ENCODE measurements at regions not wholly inside any gene's neighbourhood (a gene's known extent, or its start where the extent isn't known, plus 50 kb on each side); places are given as distances from the start of the nearest gene placed in this dataset.

DNA sequence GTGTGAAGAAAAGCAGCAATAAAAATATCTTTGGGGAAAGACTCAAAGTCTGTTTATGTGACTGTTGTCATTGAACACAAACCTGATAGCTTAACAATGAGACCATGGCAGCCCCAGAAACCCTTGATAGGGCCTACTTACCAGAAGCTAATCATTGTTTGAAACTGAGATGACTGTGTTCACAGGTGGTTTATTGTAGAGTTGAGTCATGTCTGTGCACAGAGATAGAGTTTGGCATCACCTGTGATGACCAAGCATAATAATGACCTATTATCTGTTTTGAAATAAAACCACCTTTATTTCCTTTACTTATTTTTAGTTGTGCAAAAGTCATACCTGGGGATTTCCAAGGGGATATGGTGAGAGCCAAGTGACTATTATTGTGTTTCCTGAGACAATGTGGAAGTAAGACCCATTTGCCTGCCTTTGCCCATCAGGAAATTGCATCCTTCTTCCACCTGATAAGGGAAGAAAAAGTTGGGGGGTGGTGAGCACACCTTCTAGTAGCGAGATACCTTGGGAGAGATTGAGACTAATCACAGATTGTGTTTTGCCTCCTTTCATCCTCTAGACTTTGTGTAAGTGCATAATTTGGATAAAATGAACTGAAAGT, 456.9 kb upstream of the JAG1 start:
- DNase-seq (ENCODE audit: extremely low spot score) = no peak
- intact Hi-C loops (cut with DNase I) = no loop called here
- Histone ChIP-seq H3K4me1 (no peaks in the 10 kb centered on the region), H3K36me3 (no peaks in the 10 kb centered on the region), H3K4me3 (no peak overlapping the region), H3K27me3 (no peaks in the 10 kb centered on the region), H3K27ac (replicated peaks in 1 of 4) (no peak overlapping the region), H3K9me3 (no peaks in the 10 kb centered on the region)
- 69% methylated on average over 1 of the region's 1 CpG for WGBS
- TF ChIP-seq POLR2A (IDR thresholded peaks at IDR 0.05; ENCODE audit: low read depth) (no peak), EP300 (IDR thresholded peaks at IDR 0.05) (no peak), POLR2AphosphoS5 (IDR thresholded peaks at IDR 0.05) (no peak)
- TF ChIP-seq, protein P1, sequence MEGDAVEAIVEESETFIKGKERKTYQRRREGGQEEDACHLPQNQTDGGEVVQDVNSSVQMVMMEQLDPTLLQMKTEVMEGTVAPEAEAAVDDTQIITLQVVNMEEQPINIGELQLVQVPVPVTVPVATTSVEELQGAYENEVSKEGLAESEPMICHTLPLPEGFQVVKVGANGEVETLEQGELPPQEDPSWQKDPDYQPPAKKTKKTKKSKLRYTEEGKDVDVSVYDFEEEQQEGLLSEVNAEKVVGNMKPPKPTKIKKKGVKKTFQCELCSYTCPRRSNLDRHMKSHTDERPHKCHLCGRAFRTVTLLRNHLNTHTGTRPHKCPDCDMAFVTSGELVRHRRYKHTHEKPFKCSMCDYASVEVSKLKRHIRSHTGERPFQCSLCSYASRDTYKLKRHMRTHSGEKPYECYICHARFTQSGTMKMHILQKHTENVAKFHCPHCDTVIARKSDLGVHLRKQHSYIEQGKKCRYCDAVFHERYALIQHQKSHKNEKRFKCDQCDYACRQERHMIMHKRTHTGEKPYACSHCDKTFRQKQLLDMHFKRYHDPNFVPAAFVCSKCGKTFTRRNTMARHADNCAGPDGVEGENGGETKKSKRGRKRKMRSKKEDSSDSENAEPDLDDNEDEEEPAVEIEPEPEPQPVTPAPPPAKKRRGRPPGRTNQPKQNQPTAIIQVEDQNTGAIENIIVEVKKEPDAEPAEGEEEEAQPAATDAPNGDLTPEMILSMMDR (IDR thresholded peaks at IDR 0.05) = no peak

DNA sequence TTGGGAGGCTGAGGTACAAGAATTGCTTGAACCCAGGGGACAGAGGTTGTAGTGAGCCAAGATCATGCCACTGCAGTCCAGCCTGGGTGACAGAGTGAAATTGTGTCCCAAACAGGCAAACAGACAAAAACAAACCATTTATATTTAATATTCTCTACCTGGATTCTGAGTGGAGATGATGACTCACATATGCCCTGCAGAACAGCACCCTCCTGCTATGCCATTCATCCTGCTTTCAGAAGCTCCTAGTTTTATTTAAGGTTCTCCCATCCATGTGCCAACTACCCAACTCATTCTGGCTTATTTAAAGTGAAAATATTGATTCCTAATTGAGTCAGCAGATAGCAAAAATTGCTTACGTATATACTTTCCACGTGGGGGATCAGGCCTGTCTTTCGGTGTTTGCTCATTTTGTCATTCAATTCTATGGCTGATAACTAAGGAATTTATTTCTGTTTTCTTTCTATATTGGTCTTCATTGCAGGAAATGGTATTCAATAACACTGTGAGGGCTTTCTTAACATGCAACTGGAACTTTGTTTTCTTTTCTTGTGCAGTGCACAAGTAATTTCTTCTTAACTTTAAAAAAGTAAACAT, 459.1 kb upstream of the JAG1 start:
- H3K4me3 ChIP-seq = no peak overlapping the region
- no peaks in the 10 kb centered on the region for H3K27me3 ChIP-seq
- H3K36me3 ChIP-seq = no peaks in the 10 kb centered on the region
- H3K27ac ChIP-seq (replicated peaks in 1 of 4) = no peak overlapping the region
- no peak for TF ChIP-seq POLR2AphosphoS5 (IDR thresholded peaks at IDR 0.05)
- TF ChIP-seq POLR2A (IDR thresholded peaks at IDR 0.05; ENCODE audit: low read depth) = no peak
- TF ChIP-seq EP300 (IDR thresholded peaks at IDR 0.05) = no peak
- TF ChIP-seq, protein P1 (IDR thresholded peaks at IDR 0.05) = no peak
- H3K9me3 ChIP-seq = no peaks in the 10 kb centered on the region
- no peak for DNase-seq (ENCODE audit: extremely low spot score)
- no peaks in the 10 kb centered on the region for H3K4me1 ChIP-seq
- 75% methylated on average over 3 of the region's 3 CpGs for WGBS
- intact Hi-C loops (cut with DNase I) = no loop called here

GRCh38 chr20:11136691-11137090, 462.9 kb upstream of the JAG1 start:
- TF ChIP-seq POLR2AphosphoS5 (IDR thresholded peaks at IDR 0.05) = no peak
- TF ChIP-seq, protein P1 (IDR thresholded peaks at IDR 0.05) = no peak
- TF ChIP-seq POLR2A (IDR thresholded peaks at IDR 0.05; ENCODE audit: low read depth) = no peak
- no peak for TF ChIP-seq EP300 (IDR thresholded peaks at IDR 0.05)
- Histone ChIP-seq H3K36me3 (no peaks in the 10 kb centered on the region), H3K9me3 (no peaks in the 10 kb centered on the region), H3K27ac (replicated peaks in 1 of 4) (no peak overlapping the region), H3K4me3 (no peak overlapping the region), H3K27me3 (no peaks in the 10 kb centered on the region), H3K4me1 (no peaks in the 10 kb centered on the region)
- intact Hi-C loops (cut with DNase I) = no loop called here
- DNase-seq (ENCODE audit: extremely low spot score) = no peak

- Histone ChIP-seq H3K4me3 (no peak overlapping the region), H3K27ac (replicated peaks in 1 of 4) (no peak overlapping the region), H3K4me1 (no peaks in the 10 kb centered on the region), H3K9me3 (no peaks in the 10 kb centered on the region), H3K27me3 (no peaks in the 10 kb centered on the region), H3K36me3 (no peaks in the 10 kb centered on the region)
- intact Hi-C loops (cut with DNase I) = no loop called here
- 75% methylated on average over 3 of the region's 3 CpGs for WGBS
- TF ChIP-seq POLR2AphosphoS5 (IDR thresholded peaks at IDR 0.05) (no peak), EP300 (IDR thresholded peaks at IDR 0.05) (no peak), POLR2A (IDR thresholded peaks at IDR 0.05; ENCODE audit: low read depth) (no peak)
- TF ChIP-seq, protein P1 (IDR thresholded peaks at IDR 0.05) = no peak
- DNase-seq (ENCODE audit: extremely low spot score) = no peak
Measured at GRCh38 chr20:11137688-11138087, 463.9 kb upstream of the JAG1 start.

DNA sequence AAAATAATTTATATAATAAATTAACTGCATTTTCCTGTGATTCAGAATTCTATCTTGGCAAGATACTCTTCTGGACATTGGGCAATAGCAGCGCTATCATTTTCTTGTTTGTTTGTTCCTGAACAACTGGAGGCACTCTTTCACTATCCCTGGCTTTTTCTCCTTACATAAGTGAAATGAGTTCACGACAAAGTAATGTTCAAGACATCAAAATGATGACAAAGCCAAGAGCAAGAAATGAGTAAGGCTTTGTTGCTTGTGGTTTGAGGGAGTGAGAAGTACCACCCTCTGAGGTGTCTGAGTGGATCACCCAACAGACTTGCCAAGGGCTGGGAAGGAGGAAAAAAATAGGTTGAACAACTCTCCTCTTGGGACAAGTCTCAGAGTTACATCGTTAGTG, 466.6 kb upstream of the JAG1 start:
- H3K9me3 ChIP-seq = no peaks in the 10 kb centered on the region
- H3K4me3 ChIP-seq = no peak overlapping the region
- intact Hi-C loops (cut with DNase I) = no loop called here
- H3K4me1 ChIP-seq = no peaks in the 10 kb centered on the region
- 84% methylated on average over 3 of the region's 3 CpGs for WGBS
- DNase-seq (ENCODE audit: extremely low spot score) = no peak
- H3K27ac ChIP-seq (replicated peaks in 1 of 4) = no peak overlapping the region
- no peaks in the 10 kb centered on the region for H3K36me3 ChIP-seq
- no peaks in the 10 kb centered on the region for H3K27me3 ChIP-seq
- peak in 1 of 2 donors; percentile 4 for TF ChIP-seq POLR2AphosphoS5 (IDR thresholded peaks at IDR 0.05)
- TF ChIP-seq POLR2A (IDR thresholded peaks at IDR 0.05; ENCODE audit: low read depth) = no peak
- TF ChIP-seq, protein P1 (IDR thresholded peaks at IDR 0.05) = no peak
- no peak for TF ChIP-seq EP300 (IDR thresholded peaks at IDR 0.05)
